ENCODE measurements at regions not wholly inside any gene's neighbourhood (a gene's known extent, or its start where the extent isn't known, plus 50 kb on each side); places are given as distances from the start of the nearest gene placed in this dataset.

DNA sequence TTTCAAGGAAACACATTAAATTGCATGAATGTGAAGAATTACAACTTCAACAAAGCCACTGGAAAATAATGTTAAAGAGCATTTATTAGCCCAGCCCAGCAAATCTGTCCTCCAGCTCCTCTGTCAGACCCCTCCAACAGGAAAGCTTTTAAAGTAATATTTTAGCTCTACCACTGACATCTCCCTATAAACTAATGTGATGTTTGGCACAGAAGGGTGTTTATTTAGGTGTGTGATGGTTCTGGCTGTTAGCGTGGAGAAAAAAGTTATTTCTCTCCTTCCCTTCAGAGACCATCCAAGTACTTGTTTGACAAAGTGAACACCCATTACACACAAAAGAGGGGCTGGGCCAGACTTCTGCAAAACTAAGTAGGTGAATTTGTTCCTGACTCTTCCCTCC is 111.9 kb upstream of the TARS1 start:
- TF ChIP-seq, protein P1, sequence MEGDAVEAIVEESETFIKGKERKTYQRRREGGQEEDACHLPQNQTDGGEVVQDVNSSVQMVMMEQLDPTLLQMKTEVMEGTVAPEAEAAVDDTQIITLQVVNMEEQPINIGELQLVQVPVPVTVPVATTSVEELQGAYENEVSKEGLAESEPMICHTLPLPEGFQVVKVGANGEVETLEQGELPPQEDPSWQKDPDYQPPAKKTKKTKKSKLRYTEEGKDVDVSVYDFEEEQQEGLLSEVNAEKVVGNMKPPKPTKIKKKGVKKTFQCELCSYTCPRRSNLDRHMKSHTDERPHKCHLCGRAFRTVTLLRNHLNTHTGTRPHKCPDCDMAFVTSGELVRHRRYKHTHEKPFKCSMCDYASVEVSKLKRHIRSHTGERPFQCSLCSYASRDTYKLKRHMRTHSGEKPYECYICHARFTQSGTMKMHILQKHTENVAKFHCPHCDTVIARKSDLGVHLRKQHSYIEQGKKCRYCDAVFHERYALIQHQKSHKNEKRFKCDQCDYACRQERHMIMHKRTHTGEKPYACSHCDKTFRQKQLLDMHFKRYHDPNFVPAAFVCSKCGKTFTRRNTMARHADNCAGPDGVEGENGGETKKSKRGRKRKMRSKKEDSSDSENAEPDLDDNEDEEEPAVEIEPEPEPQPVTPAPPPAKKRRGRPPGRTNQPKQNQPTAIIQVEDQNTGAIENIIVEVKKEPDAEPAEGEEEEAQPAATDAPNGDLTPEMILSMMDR (IDR thresholded peaks at IDR 0.05 in 4 of 5, conservative IDR thresholded peaks at IDR 0.05 in 1 of 5): no peak
- TF ChIP-seq POLR2A (IDR thresholded peaks at IDR 0.05): no peak
